ENCODE measurements at regions not wholly inside any gene's neighbourhood (a gene's known extent, or its start where the extent isn't known, plus 50 kb on each side); places are given as distances from the start of the nearest gene placed in this dataset.

DNA sequence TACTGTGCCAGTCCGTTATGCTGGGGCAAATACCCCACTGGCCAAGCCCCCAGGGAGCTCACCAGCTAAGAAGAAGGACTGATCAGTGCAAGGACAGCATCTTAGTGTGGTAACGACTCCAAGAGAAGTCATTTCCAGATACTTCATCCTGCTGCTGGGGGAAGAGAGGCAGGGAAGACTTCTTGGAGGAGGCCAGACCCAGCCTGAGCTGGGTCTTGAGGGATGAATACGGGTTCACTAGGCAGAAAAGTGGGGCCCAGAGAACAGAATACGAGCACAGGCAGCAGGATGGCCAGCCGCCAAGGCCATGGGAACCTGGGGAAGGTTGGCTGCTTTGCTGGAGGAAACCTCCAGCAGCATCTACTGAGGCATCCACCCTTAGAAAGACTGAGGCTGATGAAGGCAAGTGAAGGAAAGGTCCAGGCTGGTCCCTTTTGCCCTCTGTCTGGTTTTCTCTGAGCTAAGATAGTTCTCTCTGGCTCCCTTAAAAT is 84.1 kb downstream of the GLI2 start:
- Histone ChIP-seq H3K27me3 (ENCODE audit: control insufficient read depth in 3 of 3, insufficient read depth in 3 of 3, low read length in 3 of 3) (peaks cover 3 to 10% (median 4%) of the 10 kb centered on the region in 3 donors), H3K36me3 (ENCODE audit: control insufficient read depth in 3 of 3, insufficient read depth in 3 of 3, low read length in 3 of 3) (no peaks in the 10 kb centered on the region), H3K9ac (ENCODE audit: low read depth in 1 of 3, low read length in 3 of 3) (no peak overlapping the region), H3K4me1 (ENCODE audit: control insufficient read depth in 3 of 3, insufficient read depth in 3 of 3, low read length in 3 of 3) (peaks cover 2 to 3% (median 2%) of the 10 kb centered on the region in 3 donors), H3K9me3 (ENCODE audit: control insufficient read depth in 3 of 3, low read length in 3 of 3) (no peaks in the 10 kb centered on the region), H3K4me3 (ENCODE audit: low read length in 3 of 3) (no peak overlapping the region), H3K27ac (ENCODE audit: low read depth, low read length) (no peak overlapping the region)

DNA sequence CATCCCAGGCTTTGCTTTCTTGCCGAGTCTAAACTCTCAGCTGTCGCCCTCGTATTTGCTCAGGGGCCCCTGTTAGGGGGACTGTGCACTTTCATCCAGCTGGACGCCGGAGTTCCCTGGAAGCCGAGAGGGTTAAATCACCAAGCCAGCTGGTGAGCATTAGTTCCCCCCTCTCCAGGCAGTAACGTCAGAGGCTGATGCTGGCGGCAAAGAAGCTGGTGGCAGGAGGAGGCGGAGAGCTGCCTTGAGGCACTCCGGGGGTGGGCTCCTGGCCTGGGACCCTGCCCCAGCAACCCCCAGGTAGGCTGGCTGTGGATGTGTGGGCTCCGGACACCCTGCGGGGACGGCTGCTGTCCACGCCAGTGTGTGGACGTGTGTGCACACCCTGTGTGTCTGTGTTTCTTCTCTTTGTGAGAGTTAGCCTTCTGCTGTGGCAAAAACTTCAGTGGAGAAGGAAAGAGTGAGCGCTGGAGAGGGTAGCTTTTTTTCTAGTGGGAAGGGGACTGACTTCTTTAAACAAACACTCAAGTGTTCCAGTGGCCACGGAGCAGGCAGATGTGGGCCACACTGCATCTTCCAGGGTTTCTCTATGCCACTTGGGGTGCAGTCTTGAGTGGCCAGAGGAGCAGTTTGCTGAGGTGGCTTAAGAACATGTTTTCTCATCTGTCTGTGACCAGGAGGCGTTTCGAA is 84.7 kb downstream of the GLI2 start:
- Histone ChIP-seq H3K4me1 (ENCODE audit: control insufficient read depth in 3 of 3, insufficient read depth in 3 of 3, low read length in 3 of 3) (peaks cover 2 to 6% (median 5%) of the 10 kb centered on the region in 3 donors), H3K9me3 (ENCODE audit: control insufficient read depth in 3 of 3, low read length in 3 of 3) (no peaks in the 10 kb centered on the region), H3K36me3 (ENCODE audit: control insufficient read depth in 3 of 3, insufficient read depth in 3 of 3, low read length in 3 of 3) (no peaks in the 10 kb centered on the region), H3K27ac (ENCODE audit: low read depth, low read length) (peak overlapping the region; percentile 44), H3K4me3 (ENCODE audit: low read length in 3 of 3) (peak overlapping the region in 1 of 3 donors; percentile 30), H3K27me3 (ENCODE audit: control insufficient read depth in 3 of 3, insufficient read depth in 3 of 3, low read length in 3 of 3) (peaks cover 3 to 10% (median 7%) of the 10 kb centered on the region in 3 donors), H3K9ac (ENCODE audit: low read depth in 1 of 3, low read length in 3 of 3) (no peak overlapping the region)

DNA sequence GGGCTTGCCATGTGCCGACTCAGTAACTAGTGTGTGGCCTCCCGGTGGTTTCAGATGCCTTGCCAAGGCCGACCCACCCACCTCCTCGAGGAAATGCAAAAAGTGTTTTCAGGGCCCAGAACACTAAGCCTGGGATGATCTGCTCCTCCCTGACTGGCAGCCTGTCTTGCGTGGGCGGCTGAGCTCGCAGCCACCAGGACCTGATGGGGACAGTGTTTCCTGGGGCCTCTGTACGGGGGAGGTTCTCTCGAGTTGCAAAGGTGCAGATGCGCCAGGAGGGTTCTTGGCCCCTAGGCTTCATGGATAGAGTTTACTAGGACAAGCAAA is 85.2 kb downstream of the GLI2 start:
- no peak overlapping the region for H3K9ac ChIP-seq (ENCODE audit: low read depth in 1 of 3, low read length in 3 of 3)
- peaks cover 3 to 10% (median 9%) of the 10 kb centered on the region in 3 donors for H3K27me3 ChIP-seq (ENCODE audit: control insufficient read depth in 3 of 3, insufficient read depth in 3 of 3, low read length in 3 of 3)
- H3K36me3 ChIP-seq (ENCODE audit: control insufficient read depth in 3 of 3, insufficient read depth in 3 of 3, low read length in 3 of 3): no peaks in the 10 kb centered on the region
- no peaks in the 10 kb centered on the region for H3K9me3 ChIP-seq (ENCODE audit: control insufficient read depth in 3 of 3, low read length in 3 of 3)
- H3K27ac ChIP-seq (ENCODE audit: low read depth, low read length): peak overlapping the region; percentile 44
- H3K4me1 ChIP-seq (ENCODE audit: control insufficient read depth in 3 of 3, insufficient read depth in 3 of 3, low read length in 3 of 3): peaks cover 3 to 11% (median 10%) of the 10 kb centered on the region in 3 donors
- H3K4me3 ChIP-seq (ENCODE audit: low read length in 3 of 3): no peak overlapping the region

DNA sequence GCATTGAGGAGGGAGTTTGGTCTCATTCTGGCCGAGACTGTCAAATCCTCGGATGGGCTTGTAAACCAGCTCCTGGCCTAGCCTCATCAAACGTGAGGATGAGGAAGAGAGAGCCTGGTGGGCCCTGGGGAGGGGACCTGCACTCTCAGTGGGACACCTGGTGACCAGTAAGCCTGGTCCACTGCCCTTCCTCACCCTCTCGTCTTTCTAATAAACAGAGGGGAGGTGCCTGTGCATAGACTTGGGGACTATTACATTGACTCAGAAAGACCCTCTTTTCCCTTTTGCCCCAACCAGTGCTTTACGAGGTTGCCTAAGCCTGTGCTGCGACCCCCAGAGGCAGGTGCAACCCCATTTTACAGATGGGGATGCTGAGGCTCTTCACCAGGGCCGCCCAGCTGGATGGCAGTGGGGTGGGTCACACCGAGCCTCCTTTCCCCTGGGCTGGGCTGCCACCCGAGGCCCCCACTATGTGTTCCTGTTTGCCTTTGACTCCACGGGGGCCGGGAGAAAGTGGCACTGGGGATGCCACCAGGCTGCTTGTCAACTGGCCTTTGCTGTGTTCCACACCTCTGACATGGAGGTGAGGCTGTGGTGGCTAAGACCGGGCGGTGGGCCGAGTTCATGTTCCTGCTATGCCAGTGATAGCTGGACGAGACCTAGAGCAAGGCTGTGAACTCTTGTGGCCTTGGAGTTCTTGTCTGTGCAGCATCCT is 85.9 kb downstream of the GLI2 start:
- H3K9ac ChIP-seq (ENCODE audit: low read depth in 1 of 3, low read length in 3 of 3): no peak overlapping the region
- H3K9me3 ChIP-seq (ENCODE audit: control insufficient read depth in 3 of 3, low read length in 3 of 3): no peaks in the 10 kb centered on the region
- H3K36me3 ChIP-seq (ENCODE audit: control insufficient read depth in 3 of 3, insufficient read depth in 3 of 3, low read length in 3 of 3): no peaks in the 10 kb centered on the region
- no peak overlapping the region for H3K4me3 ChIP-seq (ENCODE audit: low read length in 3 of 3)
- no peak overlapping the region for H3K27ac ChIP-seq (ENCODE audit: low read depth, low read length)
- H3K27me3 ChIP-seq (ENCODE audit: control insufficient read depth in 3 of 3, insufficient read depth in 3 of 3, low read length in 3 of 3): peaks cover 4 to 16% (median 9%) of the 10 kb centered on the region in 3 donors
- H3K4me1 ChIP-seq (ENCODE audit: control insufficient read depth in 3 of 3, insufficient read depth in 3 of 3, low read length in 3 of 3): peaks cover 9 to 17% (median 14%) of the 10 kb centered on the region in 3 donors

DNA sequence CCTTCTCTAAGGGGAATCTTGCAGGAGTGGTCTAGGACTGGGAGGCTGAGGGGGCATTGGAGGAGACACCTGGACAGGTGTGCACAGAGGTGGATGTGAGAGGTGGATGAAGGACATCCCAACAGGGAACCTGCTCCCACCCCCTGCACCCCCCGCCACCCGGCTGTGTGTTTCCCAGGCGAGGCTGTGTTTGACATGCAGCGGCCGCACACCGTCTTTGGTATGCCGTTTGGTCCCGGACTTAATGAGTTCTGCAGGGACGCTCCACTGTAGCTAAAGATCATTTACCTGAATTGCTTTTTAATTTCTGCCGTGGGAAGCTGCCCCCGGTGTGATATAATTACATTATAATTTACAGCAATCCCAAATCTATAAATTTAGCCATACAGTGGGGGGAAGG is 87.3 kb downstream of the GLI2 start:
- Histone ChIP-seq H3K27ac (ENCODE audit: low read depth, low read length) (no peak overlapping the region), H3K4me1 (ENCODE audit: control insufficient read depth in 3 of 3, insufficient read depth in 3 of 3, low read length in 3 of 3) (peaks cover 10 to 19% (median 16%) of the 10 kb centered on the region in 3 donors)

DNA sequence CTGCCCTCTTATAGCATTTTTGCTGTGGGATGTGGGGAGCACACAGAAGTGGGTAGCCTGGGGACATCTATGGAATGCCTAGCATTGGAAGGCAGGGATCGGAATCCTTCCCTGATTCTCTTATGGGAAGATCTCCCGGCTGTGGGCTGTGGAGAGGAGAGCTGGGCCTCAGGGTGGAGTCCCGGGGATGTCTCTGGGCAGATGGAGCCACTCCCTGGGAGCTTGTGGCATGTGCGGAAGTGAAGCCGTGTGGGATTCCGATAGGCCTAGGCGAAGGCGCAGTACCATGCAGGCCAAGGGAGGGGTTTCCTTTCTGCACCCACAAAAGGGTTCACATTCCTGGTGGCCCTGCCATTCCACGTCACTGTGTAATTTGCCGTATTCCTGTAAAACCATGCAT is 87.9 kb downstream of the GLI2 start:
- Histone ChIP-seq H3K9me3 (ENCODE audit: control insufficient read depth in 3 of 3, low read length in 3 of 3) (no peaks in the 10 kb centered on the region), H3K4me3 (ENCODE audit: low read length in 3 of 3) (no peak overlapping the region), H3K36me3 (ENCODE audit: control insufficient read depth in 3 of 3, insufficient read depth in 3 of 3, low read length in 3 of 3) (no peaks in the 10 kb centered on the region), H3K4me1 (ENCODE audit: control insufficient read depth in 3 of 3, insufficient read depth in 3 of 3, low read length in 3 of 3) (peaks cover 10 to 19% (median 16%) of the 10 kb centered on the region in 3 donors), H3K27ac (ENCODE audit: low read depth, low read length) (no peak overlapping the region), H3K9ac (ENCODE audit: low read depth in 1 of 3, low read length in 3 of 3) (no peak overlapping the region), H3K27me3 (ENCODE audit: control insufficient read depth in 3 of 3, insufficient read depth in 3 of 3, low read length in 3 of 3) (peaks cover 12 to 13% (median 12%) of the 10 kb centered on the region in 3 donors)

More for the DNA sequence above, 87.3 kb downstream of the GLI2 start:
- Histone ChIP-seq H3K9ac (ENCODE audit: low read depth in 1 of 3, low read length in 3 of 3) (no peak overlapping the region), H3K36me3 (ENCODE audit: control insufficient read depth in 3 of 3, insufficient read depth in 3 of 3, low read length in 3 of 3) (no peaks in the 10 kb centered on the region), H3K4me3 (ENCODE audit: low read length in 3 of 3) (no peak overlapping the region), H3K9me3 (ENCODE audit: control insufficient read depth in 3 of 3, low read length in 3 of 3) (no peaks in the 10 kb centered on the region), H3K27me3 (ENCODE audit: control insufficient read depth in 3 of 3, insufficient read depth in 3 of 3, low read length in 3 of 3) (peaks cover 12 to 15% (median 12%) of the 10 kb centered on the region in 3 donors)

DNA sequence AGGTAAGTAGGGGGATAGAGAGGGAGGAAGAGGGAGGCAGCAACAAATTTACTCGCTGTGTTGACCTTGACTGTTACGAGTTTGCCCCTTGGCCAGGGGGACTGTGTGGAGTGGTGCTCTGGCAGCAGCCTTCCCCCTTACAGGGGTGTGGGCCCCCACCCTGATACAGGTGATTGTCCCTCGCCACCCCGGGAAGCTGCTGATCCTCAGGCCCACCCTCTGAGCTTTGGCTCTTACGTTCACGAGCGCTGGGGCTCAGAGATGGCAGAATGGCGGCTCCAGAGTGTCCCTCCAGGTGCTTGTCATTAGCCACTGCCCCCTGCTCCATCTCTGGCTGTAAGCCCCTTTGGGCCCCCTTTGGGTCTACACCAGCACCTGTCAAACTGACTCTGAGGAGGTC is 88.6 kb downstream of the GLI2 start:
- Histone ChIP-seq H3K9me3 (ENCODE audit: control insufficient read depth in 3 of 3, low read length in 3 of 3) (no peaks in the 10 kb centered on the region), H3K9ac (ENCODE audit: low read depth in 1 of 3, low read length in 3 of 3) (no peak overlapping the region), H3K4me1 (ENCODE audit: control insufficient read depth in 3 of 3, insufficient read depth in 3 of 3, low read length in 3 of 3) (peaks cover 10 to 19% (median 16%) of the 10 kb centered on the region in 3 donors), H3K27ac (ENCODE audit: low read depth, low read length) (no peak overlapping the region), H3K36me3 (ENCODE audit: control insufficient read depth in 3 of 3, insufficient read depth in 3 of 3, low read length in 3 of 3) (no peaks in the 10 kb centered on the region), H3K27me3 (ENCODE audit: control insufficient read depth in 3 of 3, insufficient read depth in 3 of 3, low read length in 3 of 3) (peaks cover 12 to 13% (median 12%) of the 10 kb centered on the region in 3 donors), H3K4me3 (ENCODE audit: low read length in 3 of 3) (no peak overlapping the region)

DNA sequence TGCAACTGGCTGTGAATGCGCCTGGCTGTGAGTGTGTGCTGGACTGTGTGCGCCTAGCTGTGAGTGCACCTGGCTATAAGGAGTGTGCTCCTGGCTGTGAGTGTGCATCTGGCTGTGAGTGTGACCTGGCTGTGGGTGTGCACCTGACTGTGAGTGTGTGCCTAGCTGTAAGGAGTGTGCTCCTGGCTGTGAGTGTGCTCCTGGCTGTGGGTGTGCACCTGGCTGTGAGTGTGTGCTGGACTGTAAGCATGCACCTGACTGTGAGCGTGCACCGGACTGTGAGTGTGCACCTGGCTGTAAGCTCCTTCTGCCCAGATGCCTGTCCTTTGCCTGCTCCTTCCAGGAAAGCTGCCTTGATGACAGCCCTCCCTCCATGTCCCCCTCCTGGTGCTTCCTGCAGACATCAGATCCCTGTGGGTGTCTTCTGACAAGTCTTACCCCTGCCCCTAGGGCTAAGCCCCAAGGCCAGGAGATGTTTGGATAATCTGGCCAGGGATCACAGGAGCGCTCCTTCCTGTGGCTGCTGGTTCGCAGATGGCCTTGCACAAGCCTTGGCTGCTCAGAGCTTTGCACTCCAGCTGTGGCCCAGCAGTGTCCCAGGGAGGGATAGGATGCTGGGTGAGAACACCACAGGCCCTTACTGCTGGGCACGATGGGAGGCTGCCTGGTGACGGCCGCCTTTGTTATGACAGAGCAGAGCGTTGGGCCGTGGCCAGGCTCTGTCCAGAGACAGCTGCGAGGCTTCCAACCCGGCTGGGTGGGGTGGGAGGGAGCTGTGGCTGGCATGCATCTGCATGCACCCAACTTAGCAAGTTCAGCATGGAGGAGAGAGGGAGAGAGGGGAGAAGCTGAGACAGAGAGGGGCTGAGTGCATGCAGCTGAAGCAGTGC is 89.9 kb downstream of the GLI2 start:
- Histone ChIP-seq H3K27me3 (ENCODE audit: control insufficient read depth in 3 of 3, insufficient read depth in 3 of 3, low read length in 3 of 3) (peaks cover 6 to 10% (median 8%) of the 10 kb centered on the region in 3 donors), H3K27ac (ENCODE audit: low read depth, low read length) (no peak overlapping the region), H3K9ac (ENCODE audit: low read depth in 1 of 3, low read length in 3 of 3) (no peak overlapping the region), H3K9me3 (ENCODE audit: control insufficient read depth in 3 of 3, low read length in 3 of 3) (no peaks in the 10 kb centered on the region), H3K4me3 (ENCODE audit: low read length in 3 of 3) (no peak overlapping the region), H3K4me1 (ENCODE audit: control insufficient read depth in 3 of 3, insufficient read depth in 3 of 3, low read length in 3 of 3) (peaks cover 7 to 19% (median 14%) of the 10 kb centered on the region in 3 donors), H3K36me3 (ENCODE audit: control insufficient read depth in 3 of 3, insufficient read depth in 3 of 3, low read length in 3 of 3) (no peaks in the 10 kb centered on the region)

DNA sequence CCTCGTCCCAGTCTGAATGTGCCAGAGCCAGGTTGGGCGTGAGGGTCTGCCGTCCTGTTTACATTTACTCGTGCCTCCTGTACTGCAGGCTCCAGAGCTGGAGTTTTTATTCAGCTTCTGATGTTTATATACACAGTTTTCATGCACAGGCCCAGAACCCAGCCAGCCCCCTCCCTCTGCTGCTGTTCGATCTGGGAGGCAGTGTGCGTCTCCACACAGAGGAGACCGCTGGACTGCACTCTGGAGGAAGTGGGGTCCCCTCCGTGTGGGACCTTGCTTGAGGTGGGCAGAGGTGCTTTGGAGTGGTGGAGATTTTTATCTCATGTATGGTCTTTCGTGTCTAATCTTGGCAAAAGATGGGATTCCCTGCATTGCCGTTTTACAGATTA is 90.6 kb downstream of the GLI2 start:
- peaks cover 6 to 9% (median 8%) of the 10 kb centered on the region in 3 donors for H3K27me3 ChIP-seq (ENCODE audit: control insufficient read depth in 3 of 3, insufficient read depth in 3 of 3, low read length in 3 of 3)
- no peaks in the 10 kb centered on the region for H3K36me3 ChIP-seq (ENCODE audit: control insufficient read depth in 3 of 3, insufficient read depth in 3 of 3, low read length in 3 of 3)
- H3K4me1 ChIP-seq (ENCODE audit: control insufficient read depth in 3 of 3, insufficient read depth in 3 of 3, low read length in 3 of 3): peaks cover 7 to 16% (median 14%) of the 10 kb centered on the region in 3 donors
- no peak overlapping the region for H3K27ac ChIP-seq (ENCODE audit: low read depth, low read length)
- no peak overlapping the region for H3K4me3 ChIP-seq (ENCODE audit: low read length in 3 of 3)
- H3K9ac ChIP-seq (ENCODE audit: low read depth in 1 of 3, low read length in 3 of 3): peak overlapping the region in 1 of 3 donors; percentile 3
- no peaks in the 10 kb centered on the region for H3K9me3 ChIP-seq (ENCODE audit: control insufficient read depth in 3 of 3, low read length in 3 of 3)

All from skeletal muscle tissue (tissue), 3 donors.